HAP-1 (cell line): ENCODE measurements at regions not wholly inside any gene's neighbourhood (a gene's known extent, or its start where the extent isn't known, plus 50 kb on each side); places are given as distances from the start of the nearest gene placed in this dataset.

Source experiments
- DNase-seq, 2 experiments: peaks; one replicate each; pipeline ENCODE4 v3.0.0-alpha.2; 2016 to 2020; ENCODE audit warnings: low spot score in 2 of 2
- H3K27me3 ChIP-seq: fragments of 250-450 bp; sonication (Bioruptor Pico); 2 replicates; pipeline ENCODE4 v1.5.1; 2020; ENCODE audit warnings: low read depth, mild to moderate bottlenecking, moderate library complexity
- H3K36me3 ChIP-seq: fragments of 250-450 bp; sonication (Bioruptor Pico); replicated peaks from 2 replicates; pipeline ENCODE4 v1.5.1; 2020; ENCODE audit warnings: mild to moderate bottlenecking
- H3K4me1 ChIP-seq: fragments of 250-450 bp; sonication (Bioruptor Pico); 2 replicates; pipeline ENCODE4 v1.5.1; 2020; ENCODE audit warnings: mild to moderate bottlenecking
- H3K4me3 ChIP-seq: fragments of 250-450 bp; sonication (Bioruptor Pico); 2 replicates; pipeline ENCODE4 v1.5.1; 2020; ENCODE audit warnings: mild to moderate bottlenecking, moderate library complexity
- H3K9me3 ChIP-seq: fragments of 250-450 bp; sonication (Bioruptor Pico); 2 replicates; pipeline ENCODE4 v1.5.1; 2020; ENCODE audit warnings: mild to moderate bottlenecking, moderate library complexity
- in situ Hi-C: fragments of 300-500 bp; cut with MboI; formaldehyde crosslinking; loops from 3 replicates; pipeline ENCODE4 v1.14.3; 2020; ENCODE audit warnings: low sequenced_read_pairs, inconsistent platforms, mixed read lengths

- in situ Hi-C loops: no loop called here
- no peaks in the 10 kb centered on the region for H3K36me3 ChIP-seq
- no peak for DNase-seq
- H3K27me3 ChIP-seq: no peaks in the 10 kb centered on the region; the same call in none of the 2 replicates
- no peaks in the 10 kb centered on the region for H3K9me3 ChIP-seq
- H3K4me3 ChIP-seq: no peak overlapping the region
- H3K4me1 ChIP-seq: no peaks in the 10 kb centered on the region
These were observed 173.7 kb downstream of the SLC24A2 start for GRCh38 chr9:19615036-19615624.

GRCh38 chr9:19614294-19614693, 174.5 kb downstream of the SLC24A2 start:
- Histone ChIP-seq H3K9me3 (no peaks in the 10 kb centered on the region), H3K4me3 (no peak overlapping the region), H3K27me3 (no peaks in the 10 kb centered on the region; the same call in none of the 2 replicates), H3K4me1 (no peaks in the 10 kb centered on the region), H3K36me3 (no peaks in the 10 kb centered on the region)
- DNase-seq: no peak
- in situ Hi-C loops: no loop called here

GRCh38 chr9:19600538-19600937, 188.3 kb downstream of the SLC24A2 start:
- no peaks in the 10 kb centered on the region for H3K36me3 ChIP-seq
- no peaks in the 10 kb centered on the region; the same call in 1 of the 2 replicates for H3K27me3 ChIP-seq
- DNase-seq: no peak
- H3K9me3 ChIP-seq: no peaks in the 10 kb centered on the region
- no peaks in the 10 kb centered on the region for H3K4me1 ChIP-seq
- in situ Hi-C loops: no loop called here
- H3K4me3 ChIP-seq: no peak overlapping the region

GRCh38 chr9:19598722-19599121, 189.9 kb downstream of the ACER2 start:
- H3K36me3 ChIP-seq: no peaks in the 10 kb centered on the region
- no peaks in the 10 kb centered on the region for H3K9me3 ChIP-seq
- H3K4me1 ChIP-seq: no peaks in the 10 kb centered on the region
- H3K4me3 ChIP-seq: no peak overlapping the region
- no peak for DNase-seq
- H3K27me3 ChIP-seq: no peaks in the 10 kb centered on the region; the same call in 1 of the 2 replicates
- in situ Hi-C loops: no loop called here

GRCh38 chr9:19597176-19597575, 188.4 kb downstream of the ACER2 start:
- Histone ChIP-seq H3K9me3 (no peaks in the 10 kb centered on the region), H3K4me1 (no peaks in the 10 kb centered on the region), H3K27me3 (no peaks in the 10 kb centered on the region; the same call in 1 of the 2 replicates), H3K4me3 (no peak overlapping the region), H3K36me3 (no peaks in the 10 kb centered on the region)
- in situ Hi-C loops: no loop called here
- no peak for DNase-seq

GRCh38 chr9:19595003-19595402, 186.2 kb downstream of the ACER2 start:
- no peak for DNase-seq
- in situ Hi-C loops: no loop called here
- no peaks in the 10 kb centered on the region for H3K4me1 ChIP-seq
- H3K9me3 ChIP-seq: no peaks in the 10 kb centered on the region
- H3K36me3 ChIP-seq: no peaks in the 10 kb centered on the region
- no peaks in the 10 kb centered on the region; the same call in 1 of the 2 replicates for H3K27me3 ChIP-seq
- H3K4me3 ChIP-seq: no peak overlapping the region

GRCh38 chr9:19587678-19588077, 178.9 kb downstream of the ACER2 start:
- H3K36me3 ChIP-seq: no peaks in the 10 kb centered on the region
- in situ Hi-C loops: no loop called here
- no peaks in the 10 kb centered on the region for H3K9me3 ChIP-seq
- no peak for DNase-seq
- H3K27me3 ChIP-seq: no peaks in the 10 kb centered on the region
- H3K4me3 ChIP-seq: no peak overlapping the region
- H3K4me1 ChIP-seq: no peaks in the 10 kb centered on the region

GRCh38 chr9:19583890-19584289, 175.1 kb downstream of the ACER2 start:
- no peak overlapping the region for H3K4me3 ChIP-seq
- DNase-seq: no peak
- peaks cover 12% of the 10 kb centered on the region for H3K27me3 ChIP-seq
- in situ Hi-C loops: no loop called here
- no peaks in the 10 kb centered on the region for H3K4me1 ChIP-seq
- H3K9me3 ChIP-seq: no peaks in the 10 kb centered on the region
- no peaks in the 10 kb centered on the region for H3K36me3 ChIP-seq

GRCh38 chr9:19577411-19577810, 168.6 kb downstream of the ACER2 start:
- Histone ChIP-seq H3K4me1 (no peaks in the 10 kb centered on the region), H3K4me3 (no peak overlapping the region), H3K9me3 (no peaks in the 10 kb centered on the region), H3K27me3 (peaks cover 15% of the 10 kb centered on the region), H3K36me3 (no peaks in the 10 kb centered on the region)
- in situ Hi-C loops: no loop called here
- DNase-seq: no peak

GRCh38 chr9:19568946-19569345, 160.1 kb downstream of the ACER2 start:
- DNase-seq: no peak
- Histone ChIP-seq H3K4me3 (no peak overlapping the region), H3K27me3 (no peaks in the 10 kb centered on the region), H3K4me1 (no peaks in the 10 kb centered on the region), H3K36me3 (no peaks in the 10 kb centered on the region), H3K9me3 (no peaks in the 10 kb centered on the region)
- in situ Hi-C loops: no loop called here

- H3K4me3 ChIP-seq: no peak overlapping the region
- H3K36me3 ChIP-seq: no peaks in the 10 kb centered on the region
- H3K27me3 ChIP-seq: no peaks in the 10 kb centered on the region
- H3K9me3 ChIP-seq: no peaks in the 10 kb centered on the region
- H3K4me1 ChIP-seq: no peaks in the 10 kb centered on the region
- in situ Hi-C loops: no loop called here
- DNase-seq: no peak
These were observed 155.7 kb downstream of the ACER2 start for GRCh38 chr9:19564396-19565061.

- no peak for DNase-seq
- Histone ChIP-seq H3K27me3 (no peaks in the 10 kb centered on the region), H3K4me1 (no peaks in the 10 kb centered on the region), H3K9me3 (no peaks in the 10 kb centered on the region; the same call in 1 of the 2 replicates), H3K4me3 (no peak overlapping the region), H3K36me3 (no peaks in the 10 kb centered on the region)
- in situ Hi-C loops: no loop called here
These were observed 146.4 kb downstream of the ACER2 start for GRCh38 chr9:19555214-19555613.

- Histone ChIP-seq H3K4me3 (no peak overlapping the region), H3K27me3 (no peaks in the 10 kb centered on the region), H3K9me3 (no peaks in the 10 kb centered on the region; the same call in 1 of the 2 replicates), H3K4me1 (no peaks in the 10 kb centered on the region), H3K36me3 (no peaks in the 10 kb centered on the region)
- in situ Hi-C loops: no loop called here
- no peak for DNase-seq
These were observed 145.7 kb downstream of the ACER2 start for GRCh38 chr9:19554529-19554928.

- in situ Hi-C loops: no loop called here
- Histone ChIP-seq H3K9me3 (no peaks in the 10 kb centered on the region; the same call in 1 of the 2 replicates), H3K36me3 (no peaks in the 10 kb centered on the region), H3K4me3 (no peak overlapping the region), H3K4me1 (no peaks in the 10 kb centered on the region), H3K27me3 (no peaks in the 10 kb centered on the region)
- no peak for DNase-seq
These were observed 144.6 kb downstream of the ACER2 start for GRCh38 chr9:19553441-19553840.
